Fibroblast of peridontal ligament (primary cell): ENCODE measurements at regions not wholly inside any gene's neighbourhood (a gene's known extent, or its start where the extent isn't known, plus 50 kb on each side); places are given as distances from the start of the nearest gene placed in this dataset.
"Not testable (repeated sequence)": the region's sequence is repeated elsewhere in the genome, so short reads cannot be mapped to it uniquely, and the experiment has no call there.

Source experiments
- DNase-seq: peaks from one replicate; pipeline ENCODE4 v3.0.0-alpha.2; 2010; ENCODE audit errors: extremely low read depth

GRCh38 chr3:135556174-135556573 is 409.4 kb upstream of the PPP2R3A start:
- DNase-seq = peak; percentile 1

- no peak for DNase-seq
These were observed 407.3 kb upstream of the PPP2R3A start for GRCh38 chr3:135558150-135558783.

- no peak for DNase-seq
These were observed 406.6 kb upstream of the PPP2R3A start for GRCh38 chr3:135558906-135559305.

- no peak for DNase-seq
These were observed 405.7 kb upstream of the PPP2R3A start for GRCh38 chr3:135559802-135560201.

DNA sequence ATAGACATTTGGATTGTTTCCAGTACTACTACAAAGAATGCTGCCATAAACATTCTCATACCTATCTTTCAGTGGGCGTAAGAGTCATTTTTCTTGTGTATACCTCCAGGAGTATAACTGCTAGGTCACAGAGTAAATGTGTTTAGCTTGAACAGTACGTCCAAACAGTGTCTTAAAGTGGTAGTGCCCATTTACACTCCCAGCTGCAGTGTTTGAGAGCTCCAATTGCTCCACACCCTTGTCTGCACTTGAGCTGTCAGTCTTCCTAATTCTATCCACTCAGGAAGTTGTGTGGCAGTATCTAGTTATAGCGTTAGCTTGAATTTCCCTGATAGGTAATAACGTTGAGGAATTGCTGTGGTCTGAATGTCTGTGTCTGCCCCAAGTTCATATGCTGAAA is 404.7 kb upstream of the PPP2R3A start:
- DNase-seq = no peak

- no peak for DNase-seq
These were observed 400.8 kb upstream of the PPP2R3A start for GRCh38 chr3:135564696-135565095.

GRCh38 chr3:135565546-135565945 is 400.0 kb upstream of the PPP2R3A start:
- DNase-seq = no peak

- no peak for DNase-seq
These were observed 398.3 kb upstream of the PPP2R3A start for GRCh38 chr3:135567223-135567622.

DNA sequence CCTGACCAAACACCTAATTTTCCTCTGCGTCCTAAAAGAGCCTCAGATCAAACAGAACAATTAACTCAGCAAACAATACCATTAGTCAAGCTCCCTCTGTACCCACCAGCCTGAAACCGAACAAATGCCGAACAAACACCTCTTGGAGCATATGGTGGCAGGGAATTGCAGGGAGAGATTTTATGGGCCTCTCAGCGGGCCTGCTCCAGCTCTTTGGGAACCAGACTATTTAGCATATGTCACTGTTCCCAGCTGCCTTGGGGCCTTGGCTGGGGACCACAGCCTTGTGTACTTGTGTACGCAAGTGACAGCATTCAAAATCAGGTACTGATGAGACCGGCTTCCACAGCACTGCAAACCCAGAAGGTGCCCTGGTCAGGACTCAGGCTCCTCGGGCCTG is 388.8 kb upstream of the PPP2R3A start:
- no peak for DNase-seq

DNA sequence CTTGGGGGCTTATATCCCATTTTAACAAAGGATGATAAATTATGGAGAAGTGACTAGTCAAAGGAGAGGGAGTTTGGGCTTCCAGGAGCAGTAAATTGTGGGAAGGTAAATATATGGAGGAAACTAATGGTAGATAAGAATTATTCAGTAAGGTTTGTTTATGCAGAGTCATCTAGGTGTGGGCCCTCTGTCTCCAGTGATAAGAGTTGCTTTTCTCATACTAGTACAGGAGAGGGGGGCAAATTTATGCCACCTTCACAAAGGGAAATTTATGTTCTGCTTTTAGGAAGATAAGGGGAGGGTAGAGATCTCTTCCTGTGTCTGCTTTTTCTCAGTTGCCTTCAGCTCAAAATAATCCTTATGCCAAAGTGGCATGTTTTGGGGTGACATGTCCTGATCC is 383.7 kb upstream of the PPP2R3A start:
- DNase-seq = no peak

DNA sequence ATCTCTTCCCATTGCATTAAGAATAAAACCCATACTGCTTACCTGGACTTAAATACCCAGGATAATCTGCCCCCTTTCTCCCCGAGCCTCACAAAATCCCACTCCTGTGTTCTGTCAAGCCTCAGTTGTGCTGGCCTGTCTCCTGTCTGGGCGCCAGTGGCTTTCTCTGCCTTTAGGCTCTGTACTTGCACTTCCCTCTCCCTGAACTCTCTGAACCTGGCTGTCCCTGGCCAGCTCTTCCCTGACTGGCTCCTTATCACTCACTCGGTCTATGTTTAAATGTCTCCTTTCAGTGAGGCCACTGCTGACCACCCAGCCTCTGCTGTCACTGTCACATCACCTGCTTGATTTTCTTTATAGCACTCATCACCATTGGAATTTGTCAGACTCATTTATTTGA is 382.7 kb upstream of the PPP2R3A start:
- no peak for DNase-seq

- no peak for DNase-seq
These were observed 369.0 kb upstream of the PPP2R3A start for GRCh38 chr3:135596563-135596962.

DNA sequence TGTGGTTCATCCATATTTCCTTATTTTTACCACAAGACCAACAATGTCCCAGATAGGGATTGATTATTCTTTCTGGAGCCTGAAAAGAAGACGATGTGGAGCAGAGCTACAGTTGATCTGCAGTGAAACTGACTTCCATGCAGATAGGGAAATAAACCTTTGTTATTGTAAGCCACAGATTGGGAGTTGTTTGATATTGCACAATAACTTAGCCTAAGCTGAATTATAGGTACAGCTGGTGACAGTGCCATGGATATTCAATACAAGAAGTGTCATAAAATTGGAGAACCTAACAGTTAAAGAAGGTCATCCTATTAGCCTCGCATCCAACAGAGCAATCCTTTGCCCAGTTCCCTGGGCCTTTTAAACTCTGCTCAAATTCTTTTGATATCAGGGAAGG is 367.7 kb upstream of the PPP2R3A start:
- no peak for DNase-seq

DNA sequence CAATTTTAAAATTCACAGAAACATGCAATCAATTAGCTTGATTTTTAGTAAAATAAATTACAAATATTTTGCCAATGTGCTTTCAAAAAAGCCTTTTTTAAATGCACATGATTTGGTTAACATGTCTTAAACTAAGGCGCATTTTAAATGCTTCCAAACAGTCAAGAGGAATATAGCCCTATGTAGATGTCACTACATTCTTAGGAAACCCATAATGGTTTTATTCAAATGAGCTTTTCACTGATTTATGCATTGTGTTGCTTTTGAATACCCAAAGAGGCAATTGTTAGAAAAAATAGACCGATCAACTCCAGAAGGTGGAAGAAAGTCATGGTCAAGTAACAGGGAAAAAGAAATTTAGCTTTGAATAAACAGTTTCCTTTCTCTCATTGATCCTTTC is 366.9 kb upstream of the PPP2R3A start:
- no peak for DNase-seq

GRCh38 chr3:135604512-135604911 is 361.0 kb upstream of the PPP2R3A start:
- not testable (repeated sequence) for DNase-seq

- DNase-seq = no peak
These were observed 347.4 kb upstream of the PPP2R3A start for GRCh38 chr3:135618123-135618522.

- no peak for DNase-seq
These were observed 344.2 kb upstream of the PPP2R3A start for GRCh38 chr3:135621184-135621920.

- DNase-seq = no peak
These were observed 343.3 kb upstream of the PPP2R3A start for GRCh38 chr3:135622215-135622614.

GRCh38 chr3:135622656-135623055 is 342.9 kb upstream of the PPP2R3A start:
- no peak for DNase-seq

- no peak for DNase-seq
These were observed 342.0 kb upstream of the PPP2R3A start for GRCh38 chr3:135623558-135623957.

DNA sequence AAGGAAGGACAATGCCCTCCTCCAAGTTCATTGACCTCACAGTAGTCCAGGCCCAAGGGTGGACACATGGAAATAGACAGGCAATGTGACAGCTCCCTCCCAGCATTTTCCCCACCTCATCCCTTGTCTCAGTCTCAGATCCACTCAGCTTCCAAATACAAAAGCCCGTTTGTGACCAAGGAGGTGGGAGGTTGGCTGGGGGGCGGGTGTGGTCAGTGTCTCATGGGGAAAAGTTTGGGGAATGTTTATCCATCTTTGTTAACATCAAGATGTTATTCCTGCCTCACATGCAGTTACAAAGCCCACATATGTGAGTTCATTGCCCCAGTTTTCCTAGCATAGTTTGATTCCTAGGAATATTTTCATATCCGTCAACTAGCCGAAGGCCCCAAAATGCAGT is 338.5 kb upstream of the PPP2R3A start:
- no peak for DNase-seq

DNA sequence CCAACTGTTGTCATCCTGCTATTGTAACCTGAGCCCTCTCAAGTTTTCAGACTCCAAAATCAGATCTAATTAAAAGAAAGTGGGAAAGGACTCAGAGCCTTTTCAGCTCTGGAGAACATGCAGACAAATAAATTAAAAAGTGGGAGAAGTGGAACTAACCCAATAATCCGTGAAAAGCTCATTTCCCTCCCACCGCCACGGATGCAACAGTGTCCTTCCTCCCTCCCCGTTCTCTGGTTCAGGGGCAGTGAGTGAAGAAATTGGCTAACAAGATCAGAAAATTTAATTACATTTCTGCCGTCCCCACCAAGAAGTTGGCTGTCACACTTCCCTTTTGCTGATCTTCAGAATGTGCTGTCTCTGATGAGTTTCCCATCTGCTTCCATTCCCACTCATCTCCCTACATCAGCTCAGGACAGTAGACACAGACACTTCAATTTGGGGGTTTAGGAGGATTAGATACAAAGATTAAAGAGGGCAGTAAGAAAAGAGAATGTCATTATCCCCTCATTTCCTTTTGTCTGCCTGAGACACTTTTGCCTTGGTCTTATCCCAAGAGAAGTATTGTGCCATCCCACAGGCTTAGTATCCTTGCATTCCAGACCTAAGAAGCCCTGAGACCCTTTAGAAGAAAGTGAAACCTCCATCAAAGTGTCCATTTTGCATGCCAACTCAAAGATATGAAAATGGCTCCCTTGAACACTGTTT is 335.7 kb upstream of the PPP2R3A start:
- DNase-seq = no peak

- no peak for DNase-seq
These were observed 332.9 kb upstream of the PPP2R3A start for GRCh38 chr3:135632556-135633065.
